Glutamatergic neuron (in vitro differentiated cells): ENCODE measurements at regions not wholly inside any gene's neighbourhood (a gene's known extent, or its start where the extent isn't known, plus 50 kb on each side); places are given as distances from the start of the nearest gene placed in this dataset.
A peak's percentile ranks its signal among the peaks of the same experiment; 100 is the strongest.

Source experiments
- DNase-seq: peaks from one replicate; pipeline ENCODE4 v3.0.0; 2022
- H3K27ac Mint-ChIP-seq: one replicate; pipeline ENCODE4 v1.8.0; 2020; ENCODE audit warnings: mild to moderate bottlenecking, mixed read lengths, inconsistent platforms; ENCODE audit not compliant: unreplicated experiment
- H3K27me3 Mint-ChIP-seq: one replicate; pipeline ENCODE4 v1.8.0; 2020; ENCODE audit warnings: mild to moderate bottlenecking, moderate library complexity, mixed read lengths, inconsistent platforms; ENCODE audit not compliant: unreplicated experiment
- H3K36me3 Mint-ChIP-seq: one replicate; pipeline ENCODE4 v1.8.0; 2020; ENCODE audit warnings: mild to moderate bottlenecking, mixed read lengths, inconsistent platforms; ENCODE audit not compliant: unreplicated experiment
- H3K4me1 Mint-ChIP-seq: one replicate; pipeline ENCODE4 v1.8.0; 2020; ENCODE audit warnings: mild to moderate bottlenecking, low read depth, mixed read lengths, inconsistent platforms; ENCODE audit not compliant: unreplicated experiment
- H3K4me3 Mint-ChIP-seq: one replicate; pipeline ENCODE4 v1.8.0; 2020; ENCODE audit warnings: mild to moderate bottlenecking, mixed read lengths, inconsistent platforms; ENCODE audit not compliant: unreplicated experiment
- H3K9me3 Mint-ChIP-seq: one replicate; pipeline ENCODE4 v1.8.0; 2020; ENCODE audit warnings: mild to moderate bottlenecking, moderate library complexity, mixed read lengths, inconsistent platforms; ENCODE audit not compliant: unreplicated experiment
- TF ChIP-seq, protein P1 (sequence below): fragments of 200-600 bp; sonication (generic); IDR thresholded peaks from one replicate; pipeline ENCODE4 v1.5.0; 2021; ENCODE audit not compliant: partially characterized antibody, unreplicated experiment

DNA sequence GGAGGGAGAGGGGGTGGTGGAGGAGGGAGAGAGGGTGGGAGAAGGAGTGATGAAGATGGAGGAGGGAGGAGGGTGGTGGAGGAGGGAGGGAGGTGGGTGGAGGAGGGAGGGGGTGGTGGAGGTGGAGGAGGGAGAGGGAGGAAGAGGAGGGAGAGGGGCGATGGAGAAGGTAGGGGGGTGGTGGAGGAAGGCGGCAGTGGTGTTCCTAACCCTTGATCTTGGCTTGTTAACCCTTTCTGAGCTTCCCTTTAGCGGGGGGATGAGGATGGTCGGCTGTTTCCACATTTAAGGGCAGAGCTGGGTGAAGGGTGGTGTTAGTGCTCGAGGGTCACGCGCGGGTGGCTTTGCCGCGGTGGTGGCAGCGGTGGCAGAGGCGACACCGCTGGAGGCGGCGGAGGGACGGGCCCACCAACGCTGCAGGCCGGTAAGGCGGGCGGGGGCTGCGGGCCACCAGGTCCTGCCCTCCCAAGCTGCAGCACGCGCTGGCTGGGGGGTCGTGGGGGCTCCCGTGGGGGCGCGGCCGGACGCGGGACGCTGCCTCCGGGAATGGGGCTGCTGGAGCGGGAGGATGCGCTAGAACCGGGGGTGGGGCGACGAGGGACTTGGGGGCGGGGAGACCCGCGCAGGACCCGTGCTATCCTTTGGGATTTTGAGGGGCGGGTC is 156.3 kb downstream of the PTPN11 start:
- peak overlapping the region; percentile 18 for H3K4me3 Mint-ChIP-seq
- H3K4me1 Mint-ChIP-seq = no peaks in the 10 kb centered on the region
- H3K27me3 Mint-ChIP-seq = peaks cover 9% of the 10 kb centered on the region
- no peaks in the 10 kb centered on the region for H3K9me3 Mint-ChIP-seq
- H3K36me3 Mint-ChIP-seq = no peaks in the 10 kb centered on the region
- DNase-seq = peak; percentile 18
- TF ChIP-seq, protein P1, sequence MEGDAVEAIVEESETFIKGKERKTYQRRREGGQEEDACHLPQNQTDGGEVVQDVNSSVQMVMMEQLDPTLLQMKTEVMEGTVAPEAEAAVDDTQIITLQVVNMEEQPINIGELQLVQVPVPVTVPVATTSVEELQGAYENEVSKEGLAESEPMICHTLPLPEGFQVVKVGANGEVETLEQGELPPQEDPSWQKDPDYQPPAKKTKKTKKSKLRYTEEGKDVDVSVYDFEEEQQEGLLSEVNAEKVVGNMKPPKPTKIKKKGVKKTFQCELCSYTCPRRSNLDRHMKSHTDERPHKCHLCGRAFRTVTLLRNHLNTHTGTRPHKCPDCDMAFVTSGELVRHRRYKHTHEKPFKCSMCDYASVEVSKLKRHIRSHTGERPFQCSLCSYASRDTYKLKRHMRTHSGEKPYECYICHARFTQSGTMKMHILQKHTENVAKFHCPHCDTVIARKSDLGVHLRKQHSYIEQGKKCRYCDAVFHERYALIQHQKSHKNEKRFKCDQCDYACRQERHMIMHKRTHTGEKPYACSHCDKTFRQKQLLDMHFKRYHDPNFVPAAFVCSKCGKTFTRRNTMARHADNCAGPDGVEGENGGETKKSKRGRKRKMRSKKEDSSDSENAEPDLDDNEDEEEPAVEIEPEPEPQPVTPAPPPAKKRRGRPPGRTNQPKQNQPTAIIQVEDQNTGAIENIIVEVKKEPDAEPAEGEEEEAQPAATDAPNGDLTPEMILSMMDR = no peak
- H3K27ac Mint-ChIP-seq = no peak overlapping the region

GRCh38 chr12:112575559-112576067 is 156.9 kb downstream of the PTPN11 start:
- Mint-ChIP-seq H3K27me3 (peaks cover 9% of the 10 kb centered on the region), H3K27ac (no peak overlapping the region), H3K9me3 (no peaks in the 10 kb centered on the region), H3K4me1 (no peaks in the 10 kb centered on the region), H3K36me3 (no peaks in the 10 kb centered on the region), H3K4me3 (peak overlapping the region; percentile 18)
- TF ChIP-seq, protein P1 = no peak
- DNase-seq = no peak

DNA sequence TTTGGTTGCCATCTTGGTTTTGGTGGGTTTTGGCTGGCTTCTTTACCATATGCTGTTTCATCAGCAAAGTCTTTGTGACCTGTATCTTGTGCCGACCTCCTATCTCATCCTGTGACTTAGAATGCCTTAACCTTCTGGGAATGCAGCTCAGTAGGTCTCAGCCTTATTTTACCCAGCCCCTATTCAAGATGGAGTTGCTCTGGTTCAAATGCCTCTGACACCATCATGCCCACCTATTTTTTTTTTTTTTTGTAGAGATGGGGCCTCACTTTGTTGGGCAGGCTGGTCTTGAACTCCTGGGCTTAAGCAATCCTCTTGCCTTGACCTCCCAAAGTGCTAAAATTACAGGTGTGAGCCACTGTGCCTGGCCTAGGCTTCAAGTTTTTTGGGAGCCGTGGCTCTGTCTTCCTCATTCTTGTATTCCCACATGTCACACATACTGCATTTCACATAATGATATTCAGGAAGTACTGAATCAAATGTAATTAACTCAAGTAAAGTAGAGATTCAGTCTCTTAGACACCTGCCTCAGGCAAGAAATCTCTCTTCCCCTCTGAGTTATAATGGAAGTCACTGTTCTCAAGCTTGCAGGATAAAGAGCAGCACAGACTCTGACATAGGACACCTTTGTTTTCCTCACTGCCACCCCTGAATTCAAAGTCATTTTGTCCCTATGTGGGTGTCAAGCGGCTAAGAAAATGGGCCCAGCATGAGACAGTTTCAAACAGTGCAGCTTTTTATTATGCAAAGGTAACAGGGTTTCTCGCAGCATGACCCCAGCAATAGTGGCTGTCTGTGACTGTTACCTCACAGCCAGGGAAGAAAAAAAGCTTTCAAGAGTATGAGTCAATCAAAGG is 159.0 kb downstream of the PTPN11 start:
- Mint-ChIP-seq H3K27me3 (peaks cover 9% of the 10 kb centered on the region), H3K4me1 (no peaks in the 10 kb centered on the region), H3K9me3 (no peaks in the 10 kb centered on the region), H3K27ac (no peak overlapping the region), H3K36me3 (no peaks in the 10 kb centered on the region), H3K4me3 (no peak overlapping the region)
- TF ChIP-seq, protein P1 = no peak
- no peak for DNase-seq

GRCh38 chr12:112584266-112584722 is 165.5 kb downstream of the PTPN11 start:
- H3K4me3 Mint-ChIP-seq = no peak overlapping the region
- peaks cover 2% of the 10 kb centered on the region for H3K36me3 Mint-ChIP-seq
- no peaks in the 10 kb centered on the region for H3K4me1 Mint-ChIP-seq
- H3K9me3 Mint-ChIP-seq = peaks cover 3% of the 10 kb centered on the region
- H3K27ac Mint-ChIP-seq = no peak overlapping the region
- peaks cover 8% of the 10 kb centered on the region for H3K27me3 Mint-ChIP-seq
- no peak for DNase-seq
- TF ChIP-seq, protein P1 = no peak
